GM18868 (cell line): ENCODE measurements at regions not wholly inside any gene's neighbourhood (a gene's known extent, or its start where the extent isn't known, plus 50 kb on each side); places are given as distances from the start of the nearest gene placed in this dataset.

ENCODE experiments used
- ATAC-seq: cut with Tn5 transposase; IDR thresholded peaks from one replicate; pipeline ENCODE4 v1.9.1; 2021; ENCODE audit warnings: mild to moderate bottlenecking, moderate library complexity; ENCODE audit not compliant: unreplicated experiment

- ATAC-seq, result no peak
These were observed 130.0 kb upstream of the BMP5 start for GRCh38 chr6:56005426-56005825.

- ATAC-seq, result no peak
These were observed 129.0 kb upstream of the BMP5 start for GRCh38 chr6:56004426-56004825.

- ATAC-seq, result no peak
These were observed 128.2 kb upstream of the BMP5 start for GRCh38 chr6:56003616-56004015.

DNA sequence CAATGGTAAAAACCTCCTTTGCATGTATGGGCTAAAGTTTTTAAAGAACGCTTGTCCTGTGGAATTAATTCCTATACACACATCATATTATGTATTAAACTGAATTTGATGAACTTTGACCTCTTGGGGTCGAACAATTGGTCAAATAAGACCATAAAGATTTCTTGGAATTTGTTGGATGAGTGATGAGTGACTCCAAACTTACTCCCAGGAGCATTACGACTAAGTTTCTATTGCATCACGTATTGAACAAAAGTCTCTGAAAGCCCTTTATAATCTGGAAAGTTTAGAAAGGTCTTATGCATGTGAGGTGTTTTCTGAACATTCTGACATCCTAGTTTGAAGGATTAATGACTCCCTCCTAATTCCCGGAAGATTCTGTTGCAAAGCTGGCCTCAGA, 126.9 kb upstream of the BMP5 start:
- ATAC-seq, result no peak

DNA sequence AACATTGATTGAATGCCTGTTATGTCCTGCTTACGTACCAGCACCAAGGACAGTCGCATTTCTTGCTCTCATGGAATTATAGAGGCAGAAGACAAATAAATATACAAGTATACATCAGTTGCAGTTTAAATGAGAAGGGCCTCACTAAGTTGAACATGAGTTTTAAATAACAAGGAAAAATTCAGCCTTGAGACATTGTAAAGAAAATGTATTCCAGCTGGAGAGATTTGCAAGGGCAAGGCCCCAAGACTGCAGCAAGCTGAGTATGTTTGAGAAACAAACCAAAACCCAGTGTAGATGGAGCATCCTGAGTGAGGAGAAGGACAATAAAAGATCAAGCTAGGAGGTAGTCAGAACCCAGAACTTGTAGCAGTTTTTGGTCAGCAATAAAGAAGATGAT, 123.2 kb upstream of the BMP5 start:
- no peak for ATAC-seq

- ATAC-seq, result no peak
These were observed 122.0 kb upstream of the BMP5 start for GRCh38 chr6:55997223-55997874.

- no peak for ATAC-seq
These were observed 119.1 kb upstream of the BMP5 start for GRCh38 chr6:55994531-55994930.

- no peak for ATAC-seq
These were observed 118.0 kb upstream of the BMP5 start for GRCh38 chr6:55993418-55993817.

DNA sequence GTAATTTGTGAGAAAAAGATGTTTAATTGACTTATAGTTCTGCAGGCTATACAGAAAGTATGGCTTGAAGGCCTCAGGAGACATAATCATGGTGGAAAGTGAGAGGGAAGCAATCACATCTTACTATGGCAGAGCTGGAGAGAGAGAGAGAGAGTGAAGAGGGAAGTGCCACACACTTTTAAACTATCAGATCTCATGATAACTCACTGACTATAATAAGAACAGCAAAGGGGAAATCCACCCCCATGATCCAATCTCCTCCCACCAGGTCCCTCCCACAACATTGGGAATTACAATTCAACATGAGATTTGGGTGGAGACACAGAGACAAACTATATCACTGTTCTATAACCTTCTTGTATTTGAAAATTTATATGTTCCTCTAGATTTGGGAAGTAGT, 117.2 kb upstream of the BMP5 start:
- no peak for ATAC-seq

DNA sequence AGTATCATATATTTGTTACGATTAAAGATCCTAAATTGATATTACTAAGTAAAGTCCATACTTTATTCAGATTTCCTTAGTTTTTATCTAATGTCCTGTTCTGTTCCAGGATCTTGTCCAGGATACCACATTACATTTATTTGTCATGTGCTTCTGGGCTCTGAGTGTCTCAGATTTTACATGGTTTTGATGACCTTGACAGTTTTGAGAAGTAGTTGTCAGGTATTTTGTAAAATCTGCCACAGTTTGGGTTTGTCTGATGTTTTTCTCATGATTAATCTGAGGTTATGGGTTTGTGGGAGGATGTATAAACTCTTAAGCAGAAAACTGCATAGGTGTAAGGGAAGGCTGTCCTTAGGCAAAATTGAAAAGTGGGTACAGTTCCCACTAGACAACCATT, 109.9 kb upstream of the BMP5 start:
- ATAC-seq, result no peak

DNA sequence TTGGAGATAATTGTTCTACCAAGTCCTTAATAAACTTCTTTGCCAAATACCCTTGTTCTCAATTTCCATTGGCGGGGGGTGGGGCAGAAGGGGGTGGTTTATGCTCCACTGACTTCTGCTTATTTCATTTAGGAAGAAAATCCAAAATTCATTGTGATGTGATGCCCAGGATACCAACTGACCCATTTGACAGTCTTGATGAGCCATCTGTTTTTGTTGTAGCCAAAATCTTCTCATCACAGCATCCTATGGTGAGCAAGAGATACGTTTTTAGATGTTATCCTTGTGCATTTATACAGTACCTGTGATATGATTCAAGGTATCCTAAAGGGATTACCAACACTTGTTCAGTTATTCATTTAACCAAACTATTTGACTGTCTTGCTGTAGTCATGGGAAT, 108.5 kb upstream of the BMP5 start:
- ATAC-seq, result no peak

DNA sequence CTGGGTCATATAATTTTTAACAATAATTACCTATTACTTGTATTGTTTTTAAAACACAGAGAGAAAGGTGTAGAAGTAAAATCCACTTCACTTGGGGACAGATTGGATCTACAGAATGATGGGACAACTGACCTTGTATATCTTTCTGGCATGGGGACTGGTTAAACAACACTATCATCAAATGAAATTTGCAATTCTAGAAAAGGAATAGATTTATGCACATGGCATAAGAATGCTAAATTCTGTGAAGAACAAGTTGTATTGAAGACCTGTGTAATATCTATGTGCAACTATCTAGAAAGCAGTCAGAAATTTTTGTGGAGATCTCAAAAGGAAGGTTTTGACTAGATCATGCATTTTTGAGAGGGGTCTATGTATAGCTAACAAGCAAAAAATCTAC, 106.3 kb upstream of the BMP5 start:
- no peak for ATAC-seq

DNA sequence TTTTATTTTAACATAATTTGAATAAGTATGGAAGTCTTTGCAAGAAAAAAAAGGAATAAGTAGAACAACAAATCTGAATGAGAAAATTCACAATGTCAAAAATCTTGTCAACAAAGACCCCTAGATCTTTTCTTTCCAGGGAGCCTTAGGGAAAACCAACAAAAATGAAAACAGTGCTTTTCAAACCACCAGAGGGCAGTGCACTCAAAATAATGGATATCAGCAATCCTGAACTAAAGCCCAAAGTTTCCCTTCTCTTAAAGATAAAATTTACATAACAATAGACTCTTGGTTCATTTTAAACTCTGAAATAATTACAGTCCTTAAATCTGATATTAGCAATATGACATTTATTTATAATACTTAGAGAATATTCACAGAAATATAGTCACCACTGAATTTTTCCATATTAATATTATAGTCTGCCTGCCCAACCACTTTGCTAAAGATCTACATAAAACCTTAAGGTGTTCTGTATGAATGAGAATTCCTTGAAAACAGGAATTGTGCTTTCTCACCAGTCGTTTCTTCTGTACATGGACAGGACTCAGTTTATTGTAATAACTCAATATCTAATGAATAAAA, 105.3 kb upstream of the BMP5 start:
- peak; percentile 60 for ATAC-seq

DNA sequence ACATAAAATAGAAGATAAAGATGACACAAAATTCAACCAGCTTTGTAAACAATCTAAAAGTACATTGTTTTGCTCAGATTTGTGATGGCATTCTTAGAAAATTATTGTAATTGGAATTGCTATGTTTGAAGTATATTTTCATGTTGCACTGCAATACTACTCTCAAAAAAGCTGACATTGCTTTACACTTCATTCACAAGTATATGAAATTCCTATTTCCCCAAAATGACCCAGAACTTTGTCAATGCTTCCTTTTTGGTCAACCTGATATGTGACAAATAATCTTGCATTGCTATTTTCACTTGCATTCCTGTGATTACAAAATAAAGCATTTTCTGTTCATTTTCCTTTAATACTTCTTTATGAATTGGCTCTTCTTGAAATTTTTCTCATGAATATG, 104.1 kb upstream of the BMP5 start:
- no peak for ATAC-seq

- no peak for ATAC-seq
These were observed 102.7 kb upstream of the BMP5 start for GRCh38 chr6:55977959-55978665.

DNA sequence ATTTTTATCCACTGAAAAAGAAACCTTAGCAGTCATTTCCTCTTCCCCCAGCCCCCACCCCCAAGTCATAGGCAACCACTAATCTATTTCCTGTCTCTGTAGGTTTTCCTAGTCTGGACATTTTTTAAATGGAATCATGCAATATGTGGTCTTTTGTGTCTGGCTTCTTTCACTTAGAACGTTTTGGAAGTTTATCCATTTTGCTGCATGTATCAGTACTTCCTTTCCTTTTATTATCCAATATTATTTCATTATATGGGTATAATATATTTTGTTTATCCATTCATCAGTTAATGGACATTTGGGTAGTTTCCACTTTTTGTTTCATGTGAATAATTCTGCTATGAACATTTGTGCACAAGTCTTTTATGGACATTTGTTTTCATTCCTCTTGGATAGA, 99.3 kb upstream of the BMP5 start:
- ATAC-seq, result no peak

DNA sequence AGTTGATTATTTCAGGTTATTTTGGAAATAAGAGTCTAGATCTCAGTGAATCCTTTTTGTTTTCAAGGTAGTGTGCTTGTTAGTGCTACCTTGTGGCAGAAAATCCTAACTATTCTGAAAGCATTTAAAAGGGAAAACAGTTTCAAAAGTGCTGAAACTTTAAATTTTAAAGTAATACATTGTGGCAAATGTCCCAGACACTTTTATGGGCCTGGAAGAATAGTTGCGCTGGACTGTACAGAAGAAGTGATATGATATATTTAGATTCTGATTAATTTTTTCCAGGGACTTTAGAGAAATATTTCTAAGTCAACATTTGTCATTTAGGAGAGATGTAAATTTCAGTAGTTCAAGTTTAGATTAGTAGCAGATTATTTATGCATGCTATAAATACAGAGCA, 96.7 kb upstream of the BMP5 start:
- no peak for ATAC-seq

DNA sequence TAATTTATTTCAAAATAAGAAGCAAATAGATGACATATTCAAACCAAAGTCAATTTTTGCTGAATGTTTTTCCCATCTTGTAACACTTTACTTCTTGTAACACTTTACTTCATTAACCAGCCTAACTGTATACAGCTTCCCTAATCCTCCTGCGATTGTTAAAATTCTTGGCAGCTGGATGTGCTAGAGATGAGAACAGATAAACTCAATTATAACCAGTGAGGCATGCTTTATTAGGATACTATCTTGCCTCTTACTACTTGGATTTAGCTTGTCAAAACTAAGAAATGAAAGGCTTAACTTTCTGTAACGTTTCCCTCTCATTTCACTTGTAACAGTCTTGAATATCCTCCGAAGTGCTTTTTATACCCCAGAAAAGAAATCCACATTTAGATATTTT, 94.1 kb upstream of the BMP5 start:
- ATAC-seq, result no peak

DNA sequence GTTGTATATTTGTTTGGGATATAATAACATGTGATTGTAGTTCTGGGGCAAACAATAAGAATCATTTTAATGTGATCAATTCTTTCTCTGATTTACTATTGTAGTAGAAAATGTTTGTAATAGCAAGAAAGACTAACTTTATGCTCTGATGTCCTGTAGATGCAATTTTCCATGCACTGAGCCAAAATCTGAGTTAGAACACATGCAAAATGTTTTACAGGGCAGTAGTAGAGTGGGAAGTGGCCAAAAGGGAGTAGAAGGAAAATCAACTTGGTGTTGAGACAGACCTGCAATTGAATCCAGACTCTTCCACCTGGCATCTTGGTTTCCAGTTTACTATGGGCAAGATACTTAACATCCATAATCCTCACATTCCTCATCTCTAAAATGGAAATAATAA, 93.5 kb upstream of the BMP5 start:
- ATAC-seq, result no peak

DNA sequence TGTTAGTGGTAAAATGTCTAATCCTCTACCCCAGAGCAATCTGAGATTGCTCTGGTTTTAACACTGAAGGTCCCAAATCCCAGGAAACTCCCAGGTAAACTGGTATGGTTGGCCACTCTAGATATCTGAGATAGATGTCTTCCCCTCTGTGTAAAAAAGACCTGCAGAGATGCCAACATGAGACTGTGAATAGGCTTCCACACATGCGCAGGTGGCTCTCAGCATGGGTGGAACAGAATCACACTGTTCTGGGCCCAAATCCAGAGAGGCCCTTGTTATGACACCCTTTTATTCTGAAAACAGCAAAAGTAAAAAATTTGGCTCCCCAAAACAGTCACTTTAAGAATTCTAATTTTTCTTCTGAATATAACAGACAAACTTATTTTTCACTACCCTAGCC, 88.7 kb upstream of the BMP5 start:
- no peak for ATAC-seq

- ATAC-seq, result no peak
These were observed 87.9 kb upstream of the BMP5 start for GRCh38 chr6:55963301-55963700.

- no peak for ATAC-seq
These were observed 85.0 kb upstream of the BMP5 start for GRCh38 chr6:55960344-55960743.

- no peak for ATAC-seq
These were observed 83.4 kb upstream of the BMP5 start for GRCh38 chr6:55958790-55959189.
